ENCODE measurements at regions not wholly inside any gene's neighbourhood (a gene's known extent, or its start where the extent isn't known, plus 50 kb on each side); places are given as distances from the start of the nearest gene placed in this dataset.
"Not testable (repeated sequence)": the region's sequence is repeated elsewhere in the genome, so short reads cannot be mapped to it uniquely, and the experiment has no call there.

DNA sequence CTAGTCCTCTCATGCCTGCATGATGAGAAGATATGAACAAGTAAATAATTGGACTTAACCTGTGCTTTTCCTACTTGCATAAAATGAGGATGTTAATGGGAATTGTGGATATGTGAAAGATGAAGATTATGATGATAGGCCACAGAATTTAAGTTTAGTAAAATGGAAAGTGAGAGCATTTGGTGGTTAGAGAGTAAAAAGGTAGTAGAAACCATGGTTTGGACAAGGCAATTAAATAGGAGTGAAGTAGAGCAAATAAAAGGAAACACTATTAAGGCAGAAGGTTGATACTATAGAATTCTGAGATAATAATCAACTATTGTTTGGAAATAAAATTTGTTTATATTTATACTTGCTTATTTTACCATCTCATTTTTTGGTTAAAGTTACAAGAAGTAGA is 1162.5 kb downstream of the MRPL39 start:
- DNase-seq: no peak

DNA sequence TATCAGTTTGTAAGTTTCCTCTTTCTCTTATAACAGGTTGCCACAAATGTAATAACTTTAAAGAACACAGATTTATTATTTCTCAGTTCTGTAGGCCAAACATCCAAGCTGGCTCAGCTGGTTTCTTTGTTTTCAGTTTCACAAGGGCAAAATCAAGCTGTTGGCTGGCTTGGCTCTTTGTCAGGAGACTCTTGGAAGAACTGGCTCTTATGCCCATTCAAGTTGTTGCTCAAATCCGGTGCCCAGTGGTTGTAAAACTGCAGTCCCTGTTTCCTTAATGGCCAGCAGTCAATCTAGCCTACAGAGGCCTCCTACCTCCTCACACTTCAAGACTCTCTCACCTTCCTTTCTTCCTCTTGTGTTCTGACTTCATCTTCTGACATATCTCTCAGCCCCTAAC is 1171.0 kb downstream of the MRPL39 start:
- DNase-seq: no peak

DNA sequence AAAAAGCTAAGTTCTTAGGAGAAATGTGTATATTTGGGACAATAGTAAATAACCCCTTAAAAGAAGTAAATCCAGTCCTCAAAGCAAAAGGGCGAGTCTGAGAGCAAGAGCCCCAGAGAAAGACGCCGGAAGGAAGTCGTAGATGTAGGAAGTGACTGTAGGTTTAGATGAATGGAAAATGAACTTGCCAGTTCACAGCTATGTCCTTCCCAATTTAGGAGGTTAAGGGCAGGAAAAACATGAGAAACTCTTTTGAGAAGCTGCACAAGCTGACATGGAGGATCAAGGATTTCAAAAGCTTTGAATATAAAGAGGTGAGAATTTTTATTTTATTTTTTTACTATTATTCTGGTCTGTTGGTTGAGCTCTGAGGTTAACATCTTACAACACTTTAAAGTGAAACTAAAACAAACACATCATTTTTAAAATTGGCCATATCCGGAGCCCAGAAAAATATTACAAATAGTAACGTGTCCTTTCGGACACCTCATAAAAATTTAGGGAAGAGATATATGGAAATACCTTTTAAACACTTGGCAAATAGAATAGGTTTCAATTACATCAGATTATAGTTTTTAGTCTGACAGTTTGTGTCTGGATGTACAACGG is 1178.6 kb downstream of the MRPL39 start:
- DNase-seq: peak; percentile 3 to 35

DNA sequence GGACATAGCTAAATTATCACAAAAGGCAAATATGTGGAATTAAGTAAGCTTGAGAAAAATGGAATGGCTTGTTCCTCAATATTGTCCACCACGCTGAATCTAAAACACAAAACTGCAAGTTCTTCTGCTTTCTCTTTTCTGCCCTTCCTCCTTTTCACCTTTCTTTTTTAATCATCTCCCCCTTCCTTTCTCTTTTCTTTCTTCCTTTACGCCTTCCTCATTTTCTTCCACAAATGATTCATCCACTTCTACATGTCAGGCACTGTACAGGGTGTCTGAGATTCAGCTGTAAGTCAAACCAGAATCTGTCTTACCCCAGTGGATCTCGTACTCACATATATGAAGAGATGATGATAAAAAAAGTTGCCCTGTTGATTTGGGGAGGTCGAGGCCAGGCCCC is 1182.5 kb downstream of the MRPL39 start:
- DNase-seq: no peak

DNA sequence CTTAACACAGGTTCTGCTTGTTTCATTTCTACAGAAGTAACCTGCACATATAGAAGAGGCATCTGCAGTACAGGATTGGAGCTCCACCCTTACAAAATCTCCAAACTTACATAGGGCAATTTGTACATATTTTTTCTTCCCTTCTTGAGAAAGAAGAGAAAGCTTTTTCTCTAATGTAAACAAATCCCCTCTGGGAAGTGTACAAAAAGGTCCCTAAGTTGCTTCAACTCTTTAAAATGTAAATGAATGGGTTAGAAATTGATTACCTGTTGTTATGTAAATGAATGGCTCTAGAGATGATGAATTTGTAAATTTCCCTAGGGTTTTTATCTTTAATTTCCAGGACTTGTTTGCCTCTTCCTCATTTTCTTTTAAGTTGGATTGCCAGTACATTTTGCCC is 1183.7 kb downstream of the MRPL39 start:
- no peak for DNase-seq

DNA sequence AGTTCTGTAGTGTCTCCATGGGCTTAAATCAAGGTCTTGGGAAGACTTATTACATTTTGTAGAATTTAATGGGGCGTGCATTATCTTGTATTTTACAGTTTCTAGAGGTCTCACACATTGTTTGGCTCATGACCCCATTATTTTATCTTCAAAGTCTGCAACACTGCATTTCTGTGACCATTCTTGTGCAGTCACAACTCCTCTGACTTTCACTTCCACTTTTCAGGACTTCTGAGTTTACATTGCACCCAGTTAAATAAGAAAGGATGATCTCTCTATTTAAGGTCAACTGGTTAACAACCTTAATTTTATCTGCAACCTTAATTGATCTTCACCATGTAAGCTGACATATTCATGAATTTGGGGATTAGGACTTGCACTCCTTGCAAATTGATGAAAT is 1186.6 kb downstream of the MRPL39 start:
- DNase-seq: no peak

DNA sequence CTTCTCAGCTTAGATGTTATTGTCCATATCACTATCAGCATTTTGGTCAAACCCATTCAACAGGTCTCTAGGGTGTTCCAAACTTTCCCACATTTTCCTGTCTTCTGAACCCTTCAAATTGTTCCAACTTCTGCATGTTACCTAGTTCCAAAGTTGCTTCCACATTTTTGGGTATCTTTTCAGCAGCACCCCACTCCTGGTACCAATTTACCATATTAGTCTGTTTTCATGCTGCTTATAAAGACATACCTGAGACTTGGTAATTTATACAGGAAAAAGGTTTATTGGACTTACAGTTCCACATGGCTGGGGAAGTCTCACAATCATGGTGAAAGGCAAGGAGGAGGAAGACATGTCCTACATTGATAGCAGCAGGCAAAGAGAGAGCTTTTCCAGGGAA is 1187.6 kb downstream of the MRPL39 start:
- DNase-seq: not testable (repeated sequence)

DNA sequence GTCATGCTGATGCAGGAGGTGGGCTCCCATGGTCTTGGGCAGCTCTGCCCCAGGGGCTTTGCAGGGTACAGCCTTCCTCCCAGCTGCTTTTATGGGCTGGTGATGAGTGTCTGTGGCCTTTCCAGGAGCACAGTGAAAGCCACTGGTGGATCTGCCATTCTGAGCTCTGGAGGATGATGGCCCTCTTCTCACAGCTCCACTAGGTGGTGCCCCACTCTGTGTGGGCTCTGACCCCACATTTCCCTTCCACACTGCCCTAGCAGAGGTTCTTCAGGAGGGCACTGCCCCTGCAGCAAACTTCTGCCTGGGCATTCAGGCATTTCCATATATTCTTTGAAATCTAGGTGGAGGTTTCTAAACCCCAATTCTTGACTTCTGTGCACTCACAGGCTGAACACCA is 1188.6 kb downstream of the MRPL39 start:
- no peak for DNase-seq

DNA sequence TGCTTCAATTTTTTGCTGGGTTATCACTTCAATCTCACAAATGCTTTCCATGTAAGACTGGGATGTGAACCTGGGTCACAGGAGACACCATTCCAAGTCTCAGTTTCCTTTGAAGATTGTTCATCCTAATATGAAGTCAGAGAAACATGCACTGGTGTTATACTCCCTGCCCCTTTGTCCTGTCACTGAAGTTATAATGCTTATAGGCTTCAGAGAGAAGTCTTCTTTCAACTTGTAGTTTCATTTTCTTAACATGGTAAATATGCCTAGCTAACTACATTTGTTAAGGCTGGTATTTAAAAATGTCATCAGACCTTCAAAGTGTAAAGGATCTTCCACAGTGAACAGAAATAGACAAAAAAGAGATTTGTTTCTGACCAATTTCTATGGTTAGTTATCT is 1195.9 kb downstream of the MRPL39 start:
- DNase-seq: no peak

DNA sequence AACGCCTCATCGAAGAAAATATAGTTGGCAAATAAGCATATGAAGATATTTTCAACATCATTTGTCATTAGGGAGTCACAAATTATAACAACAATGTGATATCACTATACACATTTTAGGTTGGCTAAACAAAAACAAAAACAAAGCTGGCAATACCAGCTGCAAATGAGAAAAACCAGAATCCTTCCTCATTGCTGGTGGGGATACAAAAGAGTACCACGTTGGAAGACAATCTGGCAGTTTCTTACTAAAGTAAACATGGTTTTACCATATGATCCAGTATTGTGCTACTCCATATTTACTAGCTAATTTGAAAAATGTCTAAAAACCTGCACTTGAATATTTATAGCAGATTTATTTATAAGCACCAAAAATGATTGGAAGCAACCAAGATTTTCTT is 1204.1 kb downstream of the MRPL39 start:
- DNase-seq: no peak

DNA sequence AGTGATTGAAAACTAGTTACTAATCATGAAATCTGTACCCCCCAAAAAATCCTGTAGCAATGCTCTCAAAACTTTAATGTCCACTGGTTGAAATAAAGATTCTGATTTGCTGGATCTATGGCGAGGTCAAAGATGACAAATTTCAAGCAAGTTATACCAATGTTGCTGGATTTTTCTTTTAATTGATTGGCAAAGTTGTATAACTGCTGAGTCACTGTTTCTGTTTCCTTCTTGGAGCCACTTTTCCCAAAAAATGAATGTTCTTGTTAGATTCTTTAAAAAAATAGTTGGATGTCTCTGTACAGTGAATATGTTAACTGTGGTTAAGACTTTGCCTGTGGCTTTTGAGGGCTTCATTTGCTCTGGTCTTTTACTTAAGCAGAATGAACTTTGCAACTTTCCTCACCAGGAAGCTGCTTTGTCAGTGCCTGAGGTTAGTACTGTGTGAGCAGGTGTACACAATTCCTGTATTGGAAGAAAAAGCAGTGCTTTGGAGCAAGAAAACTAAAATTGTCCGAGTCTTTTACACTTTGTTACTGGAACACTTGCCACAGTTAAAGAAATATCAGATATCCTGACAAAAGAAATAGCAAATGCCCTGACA is 1211.9 kb downstream of the MRPL39 start:
- DNase-seq: no peak

DNA sequence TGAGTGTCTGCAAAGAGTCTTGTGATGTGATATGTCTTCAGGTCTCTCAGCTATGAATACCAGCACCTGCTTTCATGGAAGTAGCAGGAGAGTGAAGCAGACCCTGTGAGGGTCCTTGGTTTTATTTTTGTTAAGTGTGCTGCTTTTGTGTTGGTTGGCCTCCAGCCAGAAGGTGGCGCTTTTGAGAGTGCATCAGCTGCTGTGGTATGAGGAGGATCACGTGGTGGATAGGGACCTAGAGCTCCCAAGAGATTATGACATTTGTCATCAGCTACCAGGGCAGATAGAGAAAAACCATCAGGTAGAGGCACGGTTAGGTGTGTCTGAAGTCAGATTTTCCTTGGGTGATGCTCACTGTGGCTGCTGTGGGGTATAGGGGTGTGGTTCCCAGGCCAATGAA is 1232.1 kb downstream of the MRPL39 start:
- peak in 1 of 2 donors; percentile 18 for DNase-seq

DNA sequence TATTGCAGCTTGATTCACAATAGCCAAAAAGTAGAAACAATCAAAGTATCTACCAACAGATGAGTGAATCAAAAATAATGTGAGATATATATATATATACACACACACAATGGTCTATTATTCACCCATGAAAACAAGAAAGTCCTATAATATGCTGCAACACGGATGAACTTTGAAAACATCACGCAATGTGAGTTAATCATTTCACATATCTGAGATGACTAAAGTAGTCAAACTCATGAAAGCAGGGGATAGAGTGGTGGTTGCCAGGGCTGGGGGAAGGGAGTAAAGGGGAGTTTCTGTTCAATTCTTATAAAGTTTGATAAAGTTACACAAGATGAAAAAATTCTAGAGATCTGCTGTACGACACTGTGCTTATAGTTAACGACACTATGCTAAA is 1234.8 kb downstream of the MRPL39 start:
- no peak for DNase-seq

DNA sequence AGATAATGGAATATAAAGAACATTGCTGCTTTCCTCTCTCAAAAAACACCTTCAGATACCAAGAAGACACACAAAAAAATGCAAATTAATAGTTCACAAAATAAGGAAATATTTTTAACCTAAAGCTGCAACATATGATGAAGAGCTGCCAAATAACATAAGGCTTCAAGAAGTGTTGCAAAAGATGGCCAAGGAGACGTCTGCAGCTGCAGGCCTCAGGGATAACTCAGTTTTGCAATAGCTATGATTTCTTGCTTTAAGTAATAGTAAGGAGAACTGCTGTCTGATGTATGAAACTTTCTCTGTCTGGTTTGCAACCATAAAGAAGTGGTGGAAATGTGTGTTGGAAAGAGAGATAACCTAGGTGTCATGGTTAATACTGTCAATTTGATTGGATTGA is 1237.5 kb downstream of the MRPL39 start:
- DNase-seq: no peak

DNA sequence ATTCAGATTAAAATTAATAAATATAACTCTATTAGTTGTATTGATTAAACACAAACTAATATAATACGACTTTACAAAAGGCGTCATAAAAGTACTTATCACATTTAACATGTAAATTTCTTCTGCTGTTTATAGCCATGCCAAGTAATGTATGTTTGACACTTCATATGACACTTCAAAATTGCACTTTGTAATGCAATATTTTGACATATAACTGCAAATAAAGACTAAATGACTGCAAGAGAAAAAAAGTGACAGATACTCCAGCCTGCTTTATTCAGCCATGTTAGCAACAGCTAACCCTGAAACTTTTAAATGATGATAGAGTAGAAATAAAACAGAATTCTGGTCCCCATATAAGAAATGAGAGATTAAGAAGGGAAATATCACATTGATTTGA is 1238.0 kb downstream of the MRPL39 start:
- DNase-seq: no peak

DNA sequence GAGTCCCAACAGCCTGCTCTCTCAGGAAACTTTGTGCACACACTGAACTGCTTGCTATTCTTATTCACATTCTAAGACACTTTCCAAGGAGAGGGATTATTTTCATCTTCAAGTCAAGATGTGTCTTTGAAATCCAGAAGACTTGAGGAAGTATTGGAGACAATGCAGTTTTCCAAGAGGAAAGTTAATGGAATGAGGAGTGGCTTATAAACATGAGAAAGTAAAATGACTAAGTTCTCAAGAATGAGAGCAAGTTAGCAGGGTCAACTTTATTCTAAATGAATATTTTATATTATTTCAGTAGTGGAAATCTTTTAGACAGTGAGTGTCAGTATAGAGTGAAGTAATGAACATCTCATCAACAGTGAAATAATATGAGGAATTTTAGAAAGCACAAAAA is 1239.3 kb downstream of the MRPL39 start:
- no peak for DNase-seq

DNA sequence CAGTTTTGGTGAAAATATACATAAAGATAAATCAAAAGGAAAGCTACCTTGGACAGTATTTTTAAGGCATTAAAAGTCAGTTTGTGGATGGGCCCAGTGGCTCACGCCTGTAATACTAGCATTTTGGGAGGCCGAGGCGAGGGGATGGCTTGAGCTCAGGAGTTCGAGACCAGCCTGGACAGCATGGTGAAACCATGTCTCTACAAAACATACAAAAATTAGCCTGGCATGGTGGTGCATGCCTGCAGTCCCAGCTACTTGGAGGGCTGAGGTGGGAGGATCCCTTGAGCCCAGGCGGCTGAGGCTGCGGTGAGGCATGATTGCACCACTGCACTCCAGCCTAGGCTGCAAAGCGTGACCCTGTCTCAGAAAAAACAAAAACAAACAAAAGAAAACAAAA is 1253.8 kb downstream of the MRPL39 start:
- no peak for DNase-seq

DNA sequence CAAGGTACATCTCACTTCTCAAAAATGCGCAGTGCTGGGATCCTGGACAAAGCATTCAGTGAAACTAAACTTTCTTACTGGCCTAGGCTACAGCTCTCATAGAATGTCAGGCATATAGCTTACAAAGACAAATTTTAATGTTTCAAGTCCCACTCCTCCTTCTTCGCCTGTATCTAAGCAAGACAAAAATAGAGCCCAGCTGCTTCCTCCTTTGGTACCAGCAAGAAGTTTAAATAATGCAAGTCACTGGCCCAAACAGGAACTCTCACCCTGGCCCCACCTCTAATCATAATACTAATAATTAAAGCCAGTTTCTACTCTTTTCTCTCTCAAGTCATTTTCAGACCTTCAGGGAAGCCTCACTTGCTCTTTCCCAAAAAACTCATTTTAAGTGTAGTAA is 1267.9 kb downstream of the MRPL39 start:
- no peak for DNase-seq

DNA sequence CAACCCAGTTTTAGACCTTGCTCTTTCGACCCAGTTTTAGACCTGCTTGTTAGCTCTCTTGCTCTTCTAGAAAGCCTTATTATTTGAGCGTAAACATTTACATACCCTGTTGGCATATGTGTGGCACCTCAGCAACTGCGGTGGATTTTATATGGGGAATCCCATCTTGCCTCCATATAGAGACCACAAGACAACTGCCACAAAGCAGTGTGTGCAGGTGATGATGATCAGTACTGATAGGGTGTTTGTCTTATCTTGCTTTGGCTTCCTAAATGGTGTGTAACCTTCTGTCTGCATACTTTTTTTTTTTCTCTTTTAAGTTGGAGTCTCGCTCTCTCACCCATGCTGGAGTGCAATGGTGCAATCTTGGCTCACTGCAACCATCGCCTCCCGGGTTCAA is 1270.8 kb downstream of the MRPL39 start:
- no peak for DNase-seq

DNA sequence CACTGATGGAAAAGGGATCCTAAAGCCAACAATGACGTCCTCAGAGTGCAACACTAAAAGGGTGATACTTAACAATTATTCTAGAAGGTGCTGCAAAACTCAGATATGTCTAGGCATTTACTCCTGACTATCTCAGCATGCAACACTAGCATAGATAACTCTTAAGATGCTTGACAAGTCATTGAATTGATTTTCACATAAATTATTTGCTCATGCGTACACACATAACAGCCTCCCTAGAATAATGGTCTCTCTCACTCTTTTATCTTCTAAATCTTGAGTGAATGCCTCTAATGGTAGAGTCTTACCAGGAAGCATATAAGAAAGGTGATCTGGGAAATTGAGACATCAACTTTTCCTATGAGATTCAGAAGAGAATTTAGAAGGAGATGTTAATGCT is 1283.7 kb downstream of the MRPL39 start:
- DNase-seq: no peak

DNA sequence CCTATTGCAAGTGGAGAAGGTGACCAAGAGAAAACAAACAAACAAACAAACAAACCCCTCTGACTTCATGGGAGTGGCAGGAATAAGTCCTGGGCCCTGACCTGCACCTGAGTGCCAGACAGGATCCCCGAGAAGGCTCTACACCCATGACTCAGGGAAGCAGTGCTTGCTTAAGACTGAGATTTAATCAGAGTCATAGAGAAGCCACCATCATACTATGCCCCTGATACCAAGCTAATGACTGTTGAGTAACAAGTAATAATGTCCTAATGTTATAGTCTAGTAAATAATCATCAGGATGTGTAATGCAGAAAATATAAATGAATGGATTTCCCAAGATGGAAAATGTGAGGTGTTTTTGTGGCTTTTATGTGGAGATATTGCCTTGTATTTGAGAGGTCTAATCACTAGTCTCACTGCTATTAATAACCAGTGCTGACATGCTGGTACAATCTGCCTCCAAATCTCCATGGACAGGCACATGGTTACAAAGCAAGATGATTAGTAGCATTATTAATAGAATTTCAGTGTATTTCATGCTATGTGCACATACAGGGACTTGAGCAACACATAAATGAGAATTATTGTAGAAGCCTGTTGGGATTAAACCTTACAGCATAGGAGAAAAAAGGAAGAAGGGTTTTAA is 1290.9 kb downstream of the MRPL39 start:
- no peak for DNase-seq

DNA sequence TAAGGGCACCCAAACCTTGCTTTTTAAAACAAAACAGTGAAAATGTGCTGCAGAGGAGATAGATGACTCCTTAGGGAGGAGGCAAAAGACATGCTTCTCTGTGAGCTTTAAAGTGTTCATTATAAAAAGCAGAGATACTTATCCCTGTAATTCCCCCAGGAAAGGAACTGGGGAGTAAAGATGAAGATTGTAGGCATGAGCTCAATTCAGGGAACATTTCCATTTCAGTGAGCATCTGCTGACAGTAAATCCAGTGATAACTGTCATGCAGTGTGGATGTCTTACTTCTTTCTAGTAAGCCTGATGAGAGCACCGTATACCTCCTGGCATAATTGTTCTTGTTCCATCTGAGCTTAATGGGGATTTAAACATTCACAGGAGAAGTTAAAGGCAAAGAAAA is 1296.5 kb downstream of the MRPL39 start:
- no peak for DNase-seq

DNA sequence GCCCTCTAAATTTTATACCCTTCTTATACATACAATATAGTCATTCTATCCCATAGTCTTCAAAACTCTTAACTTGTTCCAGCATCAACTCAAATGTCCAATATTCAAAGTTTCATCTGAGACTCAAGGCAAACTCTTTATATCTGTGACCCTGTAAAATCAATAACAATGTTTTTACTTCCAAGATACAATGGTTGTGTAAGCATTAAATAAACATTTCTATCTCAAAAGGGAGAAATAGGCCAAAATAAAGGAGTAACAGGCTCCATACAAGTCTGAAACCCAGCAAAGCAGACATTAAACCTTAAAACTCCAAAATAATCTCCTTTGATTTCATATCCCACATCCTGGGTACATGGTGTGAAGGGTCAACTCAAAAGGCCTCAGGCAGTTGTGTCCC is 1299.1 kb downstream of the MRPL39 start:
- no peak for DNase-seq

DNA sequence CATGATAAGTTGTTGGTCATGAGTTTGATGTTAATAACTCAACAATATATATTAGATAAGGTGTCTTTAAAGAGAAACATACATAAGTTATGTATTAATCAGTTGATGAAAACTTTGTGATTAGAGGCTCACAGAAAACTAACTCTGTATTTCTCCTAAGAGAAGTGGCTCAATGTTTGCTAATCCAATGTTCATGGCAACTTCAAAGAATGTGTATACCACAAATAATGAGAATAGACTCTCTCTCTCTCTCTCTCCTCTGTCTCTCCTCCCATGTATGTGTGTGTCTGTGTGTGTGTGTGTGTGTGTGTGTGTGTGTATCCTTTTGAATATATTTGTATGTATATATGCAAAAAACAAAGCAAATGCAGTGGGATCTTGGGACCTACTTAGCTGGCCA is 1304.9 kb downstream of the MRPL39 start:
- DNase-seq: no peak

DNA sequence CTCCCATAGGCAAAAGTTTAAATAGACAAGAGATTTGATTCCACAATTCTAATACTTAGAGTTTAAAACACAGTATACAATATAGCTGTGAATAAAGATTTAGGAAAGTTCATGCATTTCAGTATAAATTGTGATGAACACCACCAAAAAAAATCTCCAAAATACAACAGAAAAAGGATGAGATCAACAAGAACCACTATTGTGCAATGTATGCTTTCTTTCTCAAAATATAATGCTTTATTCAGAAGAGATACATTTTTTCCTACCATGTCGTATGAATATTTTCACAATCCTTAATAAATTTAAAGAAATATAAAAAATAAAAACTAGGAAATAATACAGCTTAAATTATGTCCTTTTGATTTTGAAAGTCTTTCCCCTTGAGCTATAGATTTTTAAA is 1309.2 kb downstream of the MRPL39 start:
- DNase-seq: no peak

All from CD4-positive, alpha-beta T cell treated with Interferon alpha-2 for 1 hour (primary cell).